ENCODE measurements at regions not wholly inside any gene's neighbourhood (a gene's known extent, or its start where the extent isn't known, plus 50 kb on each side); places are given as distances from the start of the nearest gene placed in this dataset.

GRCh38 chr5:106020894-106021293, 1649.8 kb downstream of the EFNA5 start:
- Histone ChIP-seq H3K27ac (no peak overlapping the region), H3K9me3 (no peaks in the 10 kb centered on the region), H3K4me1 (no peaks in the 10 kb centered on the region), H3K36me3 (no peaks in the 10 kb centered on the region), H3K4me3 (no peak overlapping the region), H3K27me3 (no peaks in the 10 kb centered on the region)
- no peak for TF ChIP-seq POLR2A (IDR thresholded peaks at IDR 0.05)
- DNase-seq = no peak
- intact Hi-C loops (cut with DNase I; ENCODE audit: low total_unique reads) = no loop called here
- WGBS, 5 donors = 63 to 88% (median 80%) methylated on average over 1 of the region's 1 CpG

- Histone ChIP-seq H3K27ac (no peak overlapping the region), H3K4me3 (no peak overlapping the region), H3K27me3 (no peaks in the 10 kb centered on the region), H3K9me3 (no peaks in the 10 kb centered on the region), H3K36me3 (no peaks in the 10 kb centered on the region), H3K4me1 (no peaks in the 10 kb centered on the region)
- TF ChIP-seq EP300 (IDR thresholded peaks at IDR 0.05) (no peak), CTCF (IDR thresholded peaks at IDR 0.05) (no peak), POLR2A (IDR thresholded peaks at IDR 0.05) (no peak), POLR2AphosphoS5 (IDR thresholded peaks at IDR 0.05) (no peak)
- DNase-seq = peak in 1 of 2 donors; percentile 7
- intact Hi-C loops (cut with DNase I; ENCODE audit: low total_unique reads) = no loop called here
Measured at GRCh38 chr5:106019261-106019660, 1651.5 kb downstream of the EFNA5 start.

GRCh38 chr5:106017243-106017857, 1653.4 kb downstream of the EFNA5 start:
- intact Hi-C loops (cut with DNase I; ENCODE audit: low total_unique reads) = no loop called here
- H3K27ac ChIP-seq = no peak overlapping the region
- no peaks in the 10 kb centered on the region for H3K4me1 ChIP-seq
- no peak for TF ChIP-seq EP300 (IDR thresholded peaks at IDR 0.05)
- TF ChIP-seq POLR2AphosphoS5 (IDR thresholded peaks at IDR 0.05) = no peak
- TF ChIP-seq CTCF (IDR thresholded peaks at IDR 0.05) = no peak
- TF ChIP-seq POLR2A (IDR thresholded peaks at IDR 0.05) = no peak
- H3K9me3 ChIP-seq = no peaks in the 10 kb centered on the region
- no peaks in the 10 kb centered on the region for H3K36me3 ChIP-seq
- no peak for DNase-seq
- no peaks in the 10 kb centered on the region for H3K27me3 ChIP-seq
- 12 to 44% (median 21%) methylated on average over 1 of the region's 1 CpG for WGBS, 5 donors
- no peak overlapping the region for H3K4me3 ChIP-seq

GRCh38 chr5:106014262-106014661, 1656.5 kb downstream of the EFNA5 start:
- H3K4me1 ChIP-seq = no peaks in the 10 kb centered on the region
- intact Hi-C loops (cut with DNase I; ENCODE audit: low total_unique reads) = no loop called here
- no peak for DNase-seq

More at GRCh38 chr5:106014262-106014661, 1656.5 kb downstream of the EFNA5 start:
- H3K4me3 ChIP-seq = no peak overlapping the region
- H3K36me3 ChIP-seq = no peaks in the 10 kb centered on the region
- no peak overlapping the region for H3K27ac ChIP-seq
- H3K9me3 ChIP-seq = no peaks in the 10 kb centered on the region
- TF ChIP-seq POLR2A (IDR thresholded peaks at IDR 0.05) (no peak), CTCF (IDR thresholded peaks at IDR 0.05) (no peak), POLR2AphosphoS5 (IDR thresholded peaks at IDR 0.05) (no peak), EP300 (IDR thresholded peaks at IDR 0.05) (no peak)
- H3K27me3 ChIP-seq = no peaks in the 10 kb centered on the region

Measured in stomach (tissue), 8 donors.